ENCODE measurements at regions not wholly inside any gene's neighbourhood (a gene's known extent, or its start where the extent isn't known, plus 50 kb on each side); places are given as distances from the start of the nearest gene placed in this dataset.

DNA sequence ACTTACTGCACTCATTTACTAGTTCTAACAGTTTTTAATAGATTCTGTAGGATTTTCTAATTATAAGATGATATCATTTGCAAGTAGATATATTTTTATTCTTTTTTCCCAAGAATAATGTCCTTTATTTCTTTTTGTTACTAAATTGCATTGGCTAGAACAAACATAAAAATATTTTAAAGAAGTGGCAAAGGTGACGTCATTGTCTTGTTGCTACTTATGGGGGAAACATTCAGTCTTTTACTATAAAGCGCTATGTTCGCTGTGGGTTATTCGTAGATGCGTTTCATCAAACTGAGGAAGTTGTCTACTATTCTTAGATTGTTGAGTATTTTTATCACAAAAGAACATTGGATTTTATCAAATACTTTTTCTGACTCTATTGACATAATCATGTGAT lies 765.2 kb upstream of the POU3F3 start:
- Histone ChIP-seq H4K20me1 (ENCODE audit: control insufficient read depth, insufficient read depth, insufficient read length) (no peaks in the 10 kb centered on the region), H2BK120ac (ENCODE audit: low read depth, low read length, poor library complexity, severe bottlenecking) (no peak overlapping the region), H2AFZ (ENCODE audit: low read length) (no peak overlapping the region), H3K23me2 (ENCODE audit: insufficient read length, low read depth, low read length, poor library complexity, severe bottlenecking) (peaks cover 2% of the 10 kb centered on the region), H3K4ac (ENCODE audit: low read depth, low read length) (no peak overlapping the region), H2BK15ac (ENCODE audit: low read depth, low read length) (no peak overlapping the region), H2BK12ac (ENCODE audit: insufficient read length, low read depth, low read length) (no peak overlapping the region), H3K9ac (ENCODE audit: extremely low read depth, insufficient read length, low read length) (no peak overlapping the region), H4K5ac (ENCODE audit: insufficient read length, low read depth, low read length) (no peak overlapping the region), H3K18ac (ENCODE audit: insufficient read length, low read depth, low read length) (no peak overlapping the region), H4K91ac (ENCODE audit: insufficient read length, low read depth, low read length) (no peak overlapping the region), H3K4me2 (ENCODE audit: insufficient read depth, insufficient read length, low read length) (no peak overlapping the region), H2BK20ac (ENCODE audit: low read depth, low read length, poor library complexity, severe bottlenecking) (no peak overlapping the region), H2BK5ac (ENCODE audit: insufficient read length, low read length) (no peak overlapping the region), H3K23ac (ENCODE audit: insufficient read length, low read depth, low read length) (no peak overlapping the region), H3K14ac (ENCODE audit: insufficient read depth, low read length) (no peak overlapping the region), H2AK5ac (ENCODE audit: insufficient read length, low read length) (no peak overlapping the region), H3K56ac (ENCODE audit: insufficient read length, low read depth, low read length) (no peak overlapping the region), H3K27ac (ENCODE audit: insufficient read length, low read depth, low read length) (no peak overlapping the region), H4K8ac (replicated peaks; ENCODE audit: insufficient read length, low read depth, low read length) (no peak overlapping the region), H3K79me2 (ENCODE audit: insufficient read depth, low read length) (no peaks in the 10 kb centered on the region), H3T11ph (ENCODE audit: low read length) (no peak overlapping the region), H3K9me3 (ENCODE audit: control insufficient read depth, low read depth, low read length) (peaks cover under 1% of the 10 kb centered on the region), H3K27me3 (ENCODE audit: insufficient read depth, low read length) (no peaks in the 10 kb centered on the region), H3K4me1 (ENCODE audit: insufficient read depth, low read length) (no peaks in the 10 kb centered on the region), H3K79me1 (ENCODE audit: insufficient read depth, low read depth, low read length, poor library complexity, severe bottlenecking) (no peaks in the 10 kb centered on the region)
- TF ChIP-seq, protein P1, sequence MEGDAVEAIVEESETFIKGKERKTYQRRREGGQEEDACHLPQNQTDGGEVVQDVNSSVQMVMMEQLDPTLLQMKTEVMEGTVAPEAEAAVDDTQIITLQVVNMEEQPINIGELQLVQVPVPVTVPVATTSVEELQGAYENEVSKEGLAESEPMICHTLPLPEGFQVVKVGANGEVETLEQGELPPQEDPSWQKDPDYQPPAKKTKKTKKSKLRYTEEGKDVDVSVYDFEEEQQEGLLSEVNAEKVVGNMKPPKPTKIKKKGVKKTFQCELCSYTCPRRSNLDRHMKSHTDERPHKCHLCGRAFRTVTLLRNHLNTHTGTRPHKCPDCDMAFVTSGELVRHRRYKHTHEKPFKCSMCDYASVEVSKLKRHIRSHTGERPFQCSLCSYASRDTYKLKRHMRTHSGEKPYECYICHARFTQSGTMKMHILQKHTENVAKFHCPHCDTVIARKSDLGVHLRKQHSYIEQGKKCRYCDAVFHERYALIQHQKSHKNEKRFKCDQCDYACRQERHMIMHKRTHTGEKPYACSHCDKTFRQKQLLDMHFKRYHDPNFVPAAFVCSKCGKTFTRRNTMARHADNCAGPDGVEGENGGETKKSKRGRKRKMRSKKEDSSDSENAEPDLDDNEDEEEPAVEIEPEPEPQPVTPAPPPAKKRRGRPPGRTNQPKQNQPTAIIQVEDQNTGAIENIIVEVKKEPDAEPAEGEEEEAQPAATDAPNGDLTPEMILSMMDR (conservative IDR thresholded peaks at IDR 0.05), result no peak
- no peaks in the 10 kb centered on the region for H3K27me3 Mint-ChIP-seq (ENCODE audit: low read depth)
- no peaks in the 10 kb centered on the region for H3K36me3 Mint-ChIP-seq (ENCODE audit: insufficient read depth in 1 of 3, low read depth in 3 of 3)
- no peak overlapping the region for H3K4me3 Mint-ChIP-seq
- peaks cover 0 to 3% of the 10 kb centered on the region in 2 experiments; a peak in 1 of 5 replicates for H3K9me3 Mint-ChIP-seq
- WGBS (ENCODE audit: extremely low coverage, insufficient read length, low lambda C conversion rate), result no CpG with 5 or more reads among the region's 5 CpGs
- no peak for DNase-seq
- peaks cover 7% of the 10 kb centered on the region in 2 experiments; a peak in 3 of 4 replicates for H3K4me1 Mint-ChIP-seq
- no peak overlapping the region for H3K27ac Mint-ChIP-seq

All from H9 (cell line).